ENCODE measurements at regions not wholly inside any gene's neighbourhood (a gene's known extent, or its start where the extent isn't known, plus 50 kb on each side); places are given as distances from the start of the nearest gene placed in this dataset.
A peak's percentile ranks its signal among the peaks of the same experiment; 100 is the strongest.

DNA sequence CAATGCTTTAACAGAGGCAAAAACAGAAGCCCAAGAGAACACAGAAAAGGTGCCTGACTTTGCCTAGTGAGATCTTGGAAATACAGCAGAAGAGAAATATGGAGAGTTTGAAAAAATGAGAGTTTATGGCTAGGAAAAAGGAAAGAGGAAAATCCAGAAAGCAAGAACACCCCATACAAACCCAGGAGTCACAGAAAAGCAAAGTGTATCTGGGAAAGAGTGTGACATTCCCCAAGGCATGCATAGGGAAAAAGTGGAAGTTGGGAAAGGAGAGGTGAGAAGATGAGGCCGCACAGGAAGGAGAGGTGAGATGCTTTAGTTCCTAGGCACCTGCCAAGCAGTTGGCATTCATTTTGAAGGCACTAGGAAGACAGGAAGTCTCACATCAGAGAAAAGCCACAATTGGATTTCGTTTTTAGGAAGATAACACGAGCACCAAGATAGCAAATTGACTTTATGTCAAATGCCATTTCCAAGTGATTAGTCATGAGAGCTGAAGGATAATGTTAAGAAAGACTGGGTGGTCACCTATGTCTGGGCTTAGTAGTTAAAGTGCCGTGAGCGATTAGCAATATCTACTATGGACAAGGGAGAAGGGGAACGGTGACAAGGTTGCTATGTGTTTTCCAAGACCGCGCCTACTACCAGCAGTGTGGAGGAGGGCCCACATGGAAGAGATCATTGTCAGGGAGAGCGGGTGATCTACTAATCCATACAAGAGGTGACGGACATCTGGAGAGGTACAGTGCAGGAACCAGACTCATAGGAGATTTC is 224.1 kb upstream of the PARD3B start:
- no peak overlapping the region for H3K4me2 ChIP-seq (ENCODE audit: low read length)
- no peak overlapping the region for H3K4me3 ChIP-seq (ENCODE audit: low read depth, low read length, poor library complexity, severe bottlenecking)
- no peaks in the 10 kb centered on the region for H3K9me3 ChIP-seq (ENCODE audit: low read length)
- TF ChIP-seq, protein P1, sequence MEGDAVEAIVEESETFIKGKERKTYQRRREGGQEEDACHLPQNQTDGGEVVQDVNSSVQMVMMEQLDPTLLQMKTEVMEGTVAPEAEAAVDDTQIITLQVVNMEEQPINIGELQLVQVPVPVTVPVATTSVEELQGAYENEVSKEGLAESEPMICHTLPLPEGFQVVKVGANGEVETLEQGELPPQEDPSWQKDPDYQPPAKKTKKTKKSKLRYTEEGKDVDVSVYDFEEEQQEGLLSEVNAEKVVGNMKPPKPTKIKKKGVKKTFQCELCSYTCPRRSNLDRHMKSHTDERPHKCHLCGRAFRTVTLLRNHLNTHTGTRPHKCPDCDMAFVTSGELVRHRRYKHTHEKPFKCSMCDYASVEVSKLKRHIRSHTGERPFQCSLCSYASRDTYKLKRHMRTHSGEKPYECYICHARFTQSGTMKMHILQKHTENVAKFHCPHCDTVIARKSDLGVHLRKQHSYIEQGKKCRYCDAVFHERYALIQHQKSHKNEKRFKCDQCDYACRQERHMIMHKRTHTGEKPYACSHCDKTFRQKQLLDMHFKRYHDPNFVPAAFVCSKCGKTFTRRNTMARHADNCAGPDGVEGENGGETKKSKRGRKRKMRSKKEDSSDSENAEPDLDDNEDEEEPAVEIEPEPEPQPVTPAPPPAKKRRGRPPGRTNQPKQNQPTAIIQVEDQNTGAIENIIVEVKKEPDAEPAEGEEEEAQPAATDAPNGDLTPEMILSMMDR (IDR thresholded peaks at IDR 0.05; ENCODE audit: low read length), result no peak
- TF ChIP-seq EZH2 (IDR thresholded peaks at IDR 0.05; ENCODE audit: borderline replicate concordance, low read length), result no peak
- no peaks in the 10 kb centered on the region for H3K27me3 ChIP-seq (ENCODE audit: insufficient read depth, low read length)
- H3K36me3 ChIP-seq (ENCODE audit: insufficient read depth, low read length), result no peaks in the 10 kb centered on the region
- no peak overlapping the region for H3K27ac ChIP-seq (ENCODE audit: low read depth, low read length, poor library complexity, severe bottlenecking)
- no peak overlapping the region for H2AFZ ChIP-seq (ENCODE audit: low read length)
- H3F3A ChIP-seq (ENCODE audit: insufficient read depth, low read length), result no peaks in the 10 kb centered on the region
- H3K9me2 ChIP-seq (ENCODE audit: low read depth, low read length), result no peaks in the 10 kb centered on the region
- H4K20me1 ChIP-seq (ENCODE audit: insufficient read depth, low read length), result no peaks in the 10 kb centered on the region
- H3K79me2 ChIP-seq (ENCODE audit: insufficient read depth, low read length), result no peaks in the 10 kb centered on the region
- no peaks in the 10 kb centered on the region for H3K4me1 ChIP-seq (ENCODE audit: insufficient read depth, low read length, severe bottlenecking)
- H3K9ac ChIP-seq (ENCODE audit: low read length), result no peak overlapping the region

DNA sequence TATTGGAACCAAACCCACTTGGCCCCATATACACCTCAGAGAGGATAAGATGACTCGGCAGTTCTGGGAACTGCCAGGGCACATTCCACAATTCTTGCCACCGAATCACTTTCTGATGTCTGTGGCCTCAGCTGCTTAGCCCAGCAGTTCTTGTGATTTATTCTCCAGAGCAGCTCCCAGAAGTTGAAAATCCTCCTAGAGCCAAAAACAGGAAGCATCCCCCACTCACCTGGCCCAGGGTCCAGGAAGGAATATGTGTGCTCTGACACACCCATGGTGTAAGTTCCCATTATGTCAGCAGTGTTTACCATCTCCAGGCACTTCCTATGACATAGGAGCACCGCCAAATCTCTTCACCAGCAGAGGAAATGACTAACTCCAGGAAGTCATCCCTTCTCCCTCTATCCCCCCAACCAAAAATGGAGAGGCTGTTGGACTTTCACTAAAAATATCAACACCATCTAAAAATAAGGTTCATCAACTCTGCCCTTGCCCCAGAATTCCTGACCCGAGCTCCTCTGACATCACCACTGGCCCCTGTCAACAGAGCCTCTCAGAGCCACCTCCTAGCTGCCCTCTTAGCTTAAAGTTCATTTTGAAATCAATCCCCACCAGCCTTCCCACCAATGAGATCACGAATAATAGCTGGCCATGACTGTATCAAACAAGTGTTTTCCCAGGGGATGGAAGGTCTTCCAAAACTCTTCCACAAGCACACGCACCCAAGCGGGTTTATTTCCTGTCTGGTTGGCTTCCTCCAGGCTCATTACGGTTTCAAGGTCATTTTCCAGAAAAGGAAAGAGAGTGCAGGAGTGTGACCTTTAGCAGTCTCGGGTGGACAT is 223.1 kb upstream of the PARD3B start:
- H3K9me2 ChIP-seq (ENCODE audit: low read depth, low read length), result no peaks in the 10 kb centered on the region
- no peak overlapping the region for H3K4me2 ChIP-seq (ENCODE audit: low read length)
- no peak overlapping the region for H3K9ac ChIP-seq (ENCODE audit: low read length)
- no peak for TF ChIP-seq EZH2 (IDR thresholded peaks at IDR 0.05; ENCODE audit: borderline replicate concordance, low read length)
- TF ChIP-seq, protein P1 (IDR thresholded peaks at IDR 0.05; ENCODE audit: low read length), result no peak
- H3K27me3 ChIP-seq (ENCODE audit: insufficient read depth, low read length), result no peaks in the 10 kb centered on the region
- no peaks in the 10 kb centered on the region for H3F3A ChIP-seq (ENCODE audit: insufficient read depth, low read length)
- no peaks in the 10 kb centered on the region for H3K79me2 ChIP-seq (ENCODE audit: insufficient read depth, low read length)
- no peaks in the 10 kb centered on the region for H4K20me1 ChIP-seq (ENCODE audit: insufficient read depth, low read length)
- H3K27ac ChIP-seq (ENCODE audit: low read depth, low read length, poor library complexity, severe bottlenecking), result no peak overlapping the region
- H3K4me3 ChIP-seq (ENCODE audit: low read depth, low read length, poor library complexity, severe bottlenecking), result no peak overlapping the region
- no peaks in the 10 kb centered on the region for H3K9me3 ChIP-seq (ENCODE audit: low read length)
- H2AFZ ChIP-seq (ENCODE audit: low read length), result no peak overlapping the region
- H3K4me1 ChIP-seq (ENCODE audit: insufficient read depth, low read length, severe bottlenecking), result no peaks in the 10 kb centered on the region
- no peaks in the 10 kb centered on the region for H3K36me3 ChIP-seq (ENCODE audit: insufficient read depth, low read length)

DNA sequence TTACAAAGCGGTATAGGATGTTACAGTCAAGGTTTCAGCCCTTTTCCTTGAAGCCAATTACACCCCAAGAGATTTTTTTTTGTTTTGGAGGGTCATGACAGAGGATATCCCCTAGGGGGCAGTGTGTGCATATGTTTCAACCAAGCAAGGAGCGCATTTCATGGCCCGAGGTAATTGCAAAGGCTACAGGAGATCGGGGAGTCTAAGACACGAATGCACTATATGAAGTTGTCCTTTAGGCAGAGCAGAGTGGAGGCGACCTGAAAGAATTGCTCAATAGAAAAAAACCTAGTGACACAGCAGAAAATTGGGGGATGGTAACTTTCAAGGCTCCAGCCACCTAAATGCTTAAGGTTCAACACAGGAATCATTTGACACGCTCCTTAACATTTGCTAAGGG is 219.8 kb upstream of the PARD3B start:
- Histone ChIP-seq H3F3A (ENCODE audit: insufficient read depth, low read length) (no peaks in the 10 kb centered on the region), H3K9ac (ENCODE audit: low read length) (no peak overlapping the region), H3K4me2 (ENCODE audit: low read length) (no peak overlapping the region), H3K4me1 (ENCODE audit: insufficient read depth, low read length, severe bottlenecking) (no peaks in the 10 kb centered on the region), H4K20me1 (ENCODE audit: insufficient read depth, low read length) (no peaks in the 10 kb centered on the region), H3K79me2 (ENCODE audit: insufficient read depth, low read length) (no peaks in the 10 kb centered on the region), H3K36me3 (ENCODE audit: insufficient read depth, low read length) (no peaks in the 10 kb centered on the region), H2AFZ (ENCODE audit: low read length) (no peak overlapping the region), H3K27ac (ENCODE audit: low read depth, low read length, poor library complexity, severe bottlenecking) (no peak overlapping the region), H3K27me3 (ENCODE audit: insufficient read depth, low read length) (no peaks in the 10 kb centered on the region), H3K9me3 (ENCODE audit: low read length) (no peaks in the 10 kb centered on the region), H3K4me3 (ENCODE audit: low read depth, low read length, poor library complexity, severe bottlenecking) (no peak overlapping the region), H3K9me2 (ENCODE audit: low read depth, low read length) (no peaks in the 10 kb centered on the region)
- TF ChIP-seq EZH2 (IDR thresholded peaks at IDR 0.05; ENCODE audit: borderline replicate concordance, low read length), result no peak
- TF ChIP-seq, protein P1 (IDR thresholded peaks at IDR 0.05; ENCODE audit: low read length), result peak; percentile 76
